AG04450 (cell line): ENCODE measurements at regions not wholly inside any gene's neighbourhood (a gene's known extent, or its start where the extent isn't known, plus 50 kb on each side); places are given as distances from the start of the nearest gene placed in this dataset.

Experiments
- CTCF ChIA-PET: fragments of 300-600, 350-600 bp; formaldehyde crosslinking; extraction: SDS; loops from one replicate; lab custom pipeline; 2022; ENCODE audit warnings: antibody characterized with exemption, inconsistent platforms; lab: Charles Lee
- POLR2A ChIA-PET: fragments of 350-600 bp; formaldehyde crosslinking; extraction: SDS; loops from one replicate; lab custom pipeline; 2021; ENCODE audit warnings: antibody characterized with exemption, inconsistent platforms; lab: Yijun Ruan, JAX
- DNase-seq: peaks from one replicate; pipeline ENCODE4 v3.0.0-alpha.2; 2011; ENCODE audit warnings: low read depth, low spot score
- H3K27ac ChIP-seq: one replicate; pipeline ENCODE4 v1.5.1; 2012; ENCODE audit warnings: low read depth, low read length, control low read depth
- H3K27me3 ChIP-seq: one replicate; pipeline ENCODE4 v1.6.0; 2012; ENCODE audit warnings: low read length; ENCODE audit not compliant: control insufficient read depth, insufficient read depth
- H3K4me3 ChIP-seq: 2 replicates; pipeline ENCODE4 v1.5.1; 2011; ENCODE audit warnings: mild to moderate bottlenecking, low read depth, low read length, control low read depth
- H3K9me3 ChIP-seq: 2 replicates; pipeline ENCODE4 v1.5.1; 2012; ENCODE audit warnings: low read length; ENCODE audit not compliant: control insufficient read depth, insufficient read depth
- CTCF ChIP-seq: IDR thresholded peaks from 2 replicates; pipeline ENCODE4 v1.5.1; 2011; ENCODE audit warnings: low read depth, low read length, control low read depth, inconsistent platforms

- no peak for TF ChIP-seq CTCF
- POLR2A ChIA-PET, result no interaction called here
- Histone ChIP-seq H3K27ac (no peak overlapping the region), H3K9me3 (no peaks in the 10 kb centered on the region), H3K27me3 (peaks cover 71% of the 10 kb centered on the region), H3K4me3 (no peak overlapping the region)
- CTCF ChIA-PET, result interaction anchor here (0.6 to 7.6 kb wide), 6 partner anchors 70 to 386 kb away, joined by 3 to 97 read pairs (median 3); no protein-coding TSS in a partner anchor
- no peak for DNase-seq
These were observed 54.9 kb upstream of the TSKU start for GRCh38 chr11:76728227-76728626.

GRCh38 chr11:76728778-76729177, 54.4 kb upstream of the TSKU start:
- no peak overlapping the region for H3K27ac ChIP-seq
- no peak for DNase-seq
- peaks cover 67% of the 10 kb centered on the region for H3K27me3 ChIP-seq
- no peak for TF ChIP-seq CTCF
- H3K4me3 ChIP-seq, result no peak overlapping the region
- ChIA-PET POLR2A (no interaction called here), CTCF (interaction anchor here (0.8 to 7.9 kb wide), 4 partner anchors 69 to 191 kb away, joined by 3 to 175 read pairs (median 51); no protein-coding TSS in a partner anchor)
- no peaks in the 10 kb centered on the region for H3K9me3 ChIP-seq

- Histone ChIP-seq H3K4me3 (no peak overlapping the region), H3K27me3 (peaks cover 66% of the 10 kb centered on the region), H3K27ac (no peak overlapping the region), H3K9me3 (no peaks in the 10 kb centered on the region)
- no peak for DNase-seq
- CTCF ChIA-PET, result interaction anchor here (0.7 to 7.9 kb wide), 2 partner anchors 8 to 190 kb away, joined by 3 to 175 read pairs; no protein-coding TSS in a partner anchor
- POLR2A ChIA-PET, result no interaction called here
- TF ChIP-seq CTCF, result no peak
These were observed 53.9 kb upstream of the TSKU start for GRCh38 chr11:76729214-76729613.

- H3K27ac ChIP-seq, result no peak overlapping the region
- CTCF ChIA-PET, result interaction anchor here (0.6 to 7.9 kb wide), 4 partner anchors 9 to 188 kb away, joined by 3 to 175 read pairs (median 9); no protein-coding TSS in a partner anchor
- H3K27me3 ChIP-seq, result peaks cover 58% of the 10 kb centered on the region
- no peak for DNase-seq
- H3K9me3 ChIP-seq, result no peaks in the 10 kb centered on the region
- H3K4me3 ChIP-seq, result no peak overlapping the region
- no peak for TF ChIP-seq CTCF
- POLR2A ChIA-PET, result no interaction called here
These were observed 52.1 kb upstream of the TSKU start for GRCh38 chr11:76730887-76731565.

- TF ChIP-seq CTCF, result no peak
- no peak for DNase-seq
- no peak overlapping the region for H3K4me3 ChIP-seq
- peaks cover 45% of the 10 kb centered on the region for H3K27me3 ChIP-seq
- POLR2A ChIA-PET, result interaction anchor here (1.1 kb wide), 1 partner anchor 50 kb away, joined by 5 read pairs; no protein-coding TSS in a partner anchor
- CTCF ChIA-PET, result interaction anchor here (1.5 to 7.9 kb wide), 6 partner anchors 16 to 307 kb away, joined by 3 to 175 read pairs (median 22); no protein-coding TSS in a partner anchor
- H3K9me3 ChIP-seq, result no peaks in the 10 kb centered on the region
- H3K27ac ChIP-seq, result no peak overlapping the region
These were observed 50.5 kb upstream of the TSKU start for GRCh38 chr11:76732643-76733042.
